ENCODE measurements at regions not wholly inside any gene's neighbourhood (a gene's known extent, or its start where the extent isn't known, plus 50 kb on each side); places are given as distances from the start of the nearest gene placed in this dataset.

DNA sequence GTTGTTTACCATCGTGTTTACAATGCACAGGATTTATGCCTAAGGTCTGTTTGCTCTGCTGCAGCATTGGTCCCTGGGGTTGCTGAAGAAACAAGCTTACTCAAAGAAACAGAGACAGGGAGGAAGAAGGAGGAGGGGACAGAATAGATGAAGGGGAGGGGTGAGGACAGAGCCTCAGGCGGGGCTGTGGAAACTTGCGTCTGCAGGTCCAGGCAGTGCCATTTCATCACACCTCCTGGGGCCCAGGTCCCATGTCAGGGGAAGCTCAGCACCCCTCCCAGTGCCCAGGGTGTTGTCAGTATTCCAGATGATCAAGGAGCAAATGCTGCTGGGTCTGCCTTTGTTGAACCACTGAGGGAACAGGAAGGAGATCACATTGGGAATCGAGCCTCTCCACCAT, 1406.8 kb downstream of the TBC1D22A start:
- TF ChIP-seq ZNF138 (tag by site-specific recombination; IDR thresholded peaks at IDR 0.05; ENCODE audit: borderline replicate concordance) (no peak), ZBTB21 (tag by site-specific recombination; IDR thresholded peaks at IDR 0.05) (no peak), ZNF221 (tag by site-specific recombination; IDR thresholded peaks at IDR 0.05; ENCODE audit: borderline replicate concordance) (no peak), ZNF521 (tag by site-specific recombination; IDR thresholded peaks at IDR 0.05) (no peak), ZXDB (tag by site-specific recombination; IDR thresholded peaks at IDR 0.05) (no peak), ZNF76 (tag by site-specific recombination; IDR thresholded peaks at IDR 0.05; ENCODE audit: borderline replicate concordance, low read depth) (no peak)
- TF ChIP-seq, protein P1, sequence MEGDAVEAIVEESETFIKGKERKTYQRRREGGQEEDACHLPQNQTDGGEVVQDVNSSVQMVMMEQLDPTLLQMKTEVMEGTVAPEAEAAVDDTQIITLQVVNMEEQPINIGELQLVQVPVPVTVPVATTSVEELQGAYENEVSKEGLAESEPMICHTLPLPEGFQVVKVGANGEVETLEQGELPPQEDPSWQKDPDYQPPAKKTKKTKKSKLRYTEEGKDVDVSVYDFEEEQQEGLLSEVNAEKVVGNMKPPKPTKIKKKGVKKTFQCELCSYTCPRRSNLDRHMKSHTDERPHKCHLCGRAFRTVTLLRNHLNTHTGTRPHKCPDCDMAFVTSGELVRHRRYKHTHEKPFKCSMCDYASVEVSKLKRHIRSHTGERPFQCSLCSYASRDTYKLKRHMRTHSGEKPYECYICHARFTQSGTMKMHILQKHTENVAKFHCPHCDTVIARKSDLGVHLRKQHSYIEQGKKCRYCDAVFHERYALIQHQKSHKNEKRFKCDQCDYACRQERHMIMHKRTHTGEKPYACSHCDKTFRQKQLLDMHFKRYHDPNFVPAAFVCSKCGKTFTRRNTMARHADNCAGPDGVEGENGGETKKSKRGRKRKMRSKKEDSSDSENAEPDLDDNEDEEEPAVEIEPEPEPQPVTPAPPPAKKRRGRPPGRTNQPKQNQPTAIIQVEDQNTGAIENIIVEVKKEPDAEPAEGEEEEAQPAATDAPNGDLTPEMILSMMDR (tag by site-specific recombination; IDR thresholded peaks at IDR 0.05) = no peak
- TF ChIP-seq, protein P2, sequence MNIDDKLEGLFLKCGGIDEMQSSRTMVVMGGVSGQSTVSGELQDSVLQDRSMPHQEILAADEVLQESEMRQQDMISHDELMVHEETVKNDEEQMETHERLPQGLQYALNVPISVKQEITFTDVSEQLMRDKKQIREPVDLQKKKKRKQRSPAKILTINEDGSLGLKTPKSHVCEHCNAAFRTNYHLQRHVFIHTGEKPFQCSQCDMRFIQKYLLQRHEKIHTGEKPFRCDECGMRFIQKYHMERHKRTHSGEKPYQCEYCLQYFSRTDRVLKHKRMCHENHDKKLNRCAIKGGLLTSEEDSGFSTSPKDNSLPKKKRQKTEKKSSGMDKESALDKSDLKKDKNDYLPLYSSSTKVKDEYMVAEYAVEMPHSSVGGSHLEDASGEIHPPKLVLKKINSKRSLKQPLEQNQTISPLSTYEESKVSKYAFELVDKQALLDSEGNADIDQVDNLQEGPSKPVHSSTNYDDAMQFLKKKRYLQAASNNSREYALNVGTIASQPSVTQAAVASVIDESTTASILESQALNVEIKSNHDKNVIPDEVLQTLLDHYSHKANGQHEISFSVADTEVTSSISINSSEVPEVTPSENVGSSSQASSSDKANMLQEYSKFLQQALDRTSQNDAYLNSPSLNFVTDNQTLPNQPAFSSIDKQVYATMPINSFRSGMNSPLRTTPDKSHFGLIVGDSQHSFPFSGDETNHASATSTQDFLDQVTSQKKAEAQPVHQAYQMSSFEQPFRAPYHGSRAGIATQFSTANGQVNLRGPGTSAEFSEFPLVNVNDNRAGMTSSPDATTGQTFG (tag by site-specific recombination; IDR thresholded peaks at IDR 0.05; ENCODE audit: borderline replicate concordance) = no peak
